ENCODE measurements at regions not wholly inside any gene's neighbourhood (a gene's known extent, or its start where the extent isn't known, plus 50 kb on each side); places are given as distances from the start of the nearest gene placed in this dataset.
"Not testable (repeated sequence)": the region's sequence is repeated elsewhere in the genome, so short reads cannot be mapped to it uniquely, and the experiment has no call there.

GRCh38 chr21:38114717-38115333, 142.0 kb upstream of the KCNJ15 start:
- DNase-seq: no peak

- DNase-seq: no peak
Measured at GRCh38 chr21:38115870-38116269, 140.9 kb upstream of the KCNJ15 start.

- no peak for DNase-seq
Measured at GRCh38 chr21:38119793-38120192, 137.0 kb upstream of the KCNJ15 start.

GRCh38 chr21:38120679-38120983, 136.2 kb upstream of the KCNJ15 start:
- not testable (repeated sequence) for DNase-seq

GRCh38 chr21:38120984-38121855, 135.6 kb upstream of the KCNJ15 start:
- peak; percentile 40 for DNase-seq

- no peak for DNase-seq
Measured at GRCh38 chr21:38121888-38122720, 134.7 kb upstream of the KCNJ15 start.

- no peak for DNase-seq
Measured at GRCh38 chr21:38123626-38124025, 133.2 kb upstream of the KCNJ15 start.

GRCh38 chr21:38126666-38127303, 130.0 kb upstream of the KCNJ15 start:
- DNase-seq: peak; percentile 80

GRCh38 chr21:38129711-38130110, 127.1 kb upstream of the KCNJ15 start:
- DNase-seq: no peak

GRCh38 chr21:38133240-38133639, 123.6 kb upstream of the KCNJ15 start:
- DNase-seq: no peak

- DNase-seq: no peak
Measured at GRCh38 chr21:38134084-38134873, 122.5 kb upstream of the KCNJ15 start.

- DNase-seq: no peak
Measured at GRCh38 chr21:38136201-38136600, 120.6 kb upstream of the KCNJ15 start.

- no peak for DNase-seq
Measured at GRCh38 chr21:38139380-38140168, 117.2 kb upstream of the KCNJ15 start.

GRCh38 chr21:38140207-38140903, 116.4 kb upstream of the KCNJ15 start:
- DNase-seq: peak; percentile 46

GRCh38 chr21:38142224-38142623, 114.6 kb upstream of the KCNJ15 start:
- no peak for DNase-seq

GRCh38 chr21:38144193-38144592, 112.6 kb upstream of the KCNJ15 start:
- DNase-seq: no peak

GRCh38 chr21:38145104-38145503, 111.7 kb upstream of the KCNJ15 start:
- DNase-seq: no peak

- DNase-seq: no peak
Measured at GRCh38 chr21:38147391-38147790, 109.4 kb upstream of the KCNJ15 start.

GRCh38 chr21:38148046-38148445, 108.7 kb upstream of the KCNJ15 start:
- DNase-seq: no peak

GRCh38 chr21:38151021-38151645, 105.7 kb upstream of the KCNJ15 start:
- no peak for DNase-seq

Data from eye (tissue), 1 donor.